Thyroid gland (tissue), 4 donors: ENCODE measurements at regions not wholly inside any gene's neighbourhood (a gene's known extent, or its start where the extent isn't known, plus 50 kb on each side); places are given as distances from the start of the nearest gene placed in this dataset.

Source experiments
- DNase-seq, 2 donors: peaks; one replicate each; pipeline ENCODE4 v3.0.0-alpha.2; 2019
- H3K27ac ChIP-seq, 3 donors: fragments of 200-600 bp; sonication (generic); 1 replicate in 2 of 3; 2 replicates in 1 of 3; pipeline ENCODE4 v1.5.1; 2016 to 2019; ENCODE audit warnings: mild to moderate bottlenecking in 1 of 3, moderate library complexity in 1 of 3
- H3K27me3 ChIP-seq: fragments of 200-600 bp; sonication (generic); one replicate; pipeline ENCODE4 v1.5.1; 2019
- H3K36me3 ChIP-seq, 2 donors: fragments of 200-600 bp; sonication (generic); one replicate each; pipeline ENCODE4 v1.5.1; 2016 to 2019
- H3K4me1 ChIP-seq, 2 donors: fragments of 200-600 bp; sonication (generic); one replicate each; pipeline ENCODE4 v1.5.1; 2017 to 2019
- H3K4me3 ChIP-seq, 3 donors: fragments of 200-600 bp; sonication (generic); replicated peaks in 1 of 3; 1 replicate in 2 of 3; 2 replicates in 1 of 3; pipeline ENCODE4 v1.5.1; 2016; ENCODE audit warnings: mild to moderate bottlenecking in 1 of 3
- H3K9me3 ChIP-seq: fragments of 200-600 bp; sonication (generic); one replicate; pipeline ENCODE4 v1.5.1; 2017
- POLR2A ChIP-seq, 2 donors: fragments of 450-650 bp; IDR thresholded peaks; one replicate each; pipeline ENCODE4 v1.6.1; 2017; ENCODE audit warnings: antibody characterized with exemption in 2 of 2, mild to moderate bottlenecking in 2 of 2, moderate library complexity in 1 of 2
- WGBS, 2 donors: methylation state at CpG; one replicate each; pipeline ENCODE4 v1.1.5; 2017; 5-methylcytosine and 5-hydroxymethylcytosine counted together
- intact Hi-C: fragments of 100-400 bp; cut with DNase I; formaldehyde crosslinking; loops from one replicate; pipeline ENCODE4 v1.15.1; 2023
- TF ChIP-seq, protein P1 (sequence below), 6 experiments: fragments of 200-600 bp in 3 of 6; fragments of 450-650 bp in 3 of 6; sonication (generic) in 3 of 6; IDR thresholded peaks; one replicate each; pipeline ENCODE4 v1.5.1; 2016 to 2019; ENCODE audit warnings: antibody characterized with exemption in 6 of 6, mild to moderate bottlenecking in 2 of 6, inconsistent platforms in 1 of 6, moderate library complexity in 1 of 6

DNA sequence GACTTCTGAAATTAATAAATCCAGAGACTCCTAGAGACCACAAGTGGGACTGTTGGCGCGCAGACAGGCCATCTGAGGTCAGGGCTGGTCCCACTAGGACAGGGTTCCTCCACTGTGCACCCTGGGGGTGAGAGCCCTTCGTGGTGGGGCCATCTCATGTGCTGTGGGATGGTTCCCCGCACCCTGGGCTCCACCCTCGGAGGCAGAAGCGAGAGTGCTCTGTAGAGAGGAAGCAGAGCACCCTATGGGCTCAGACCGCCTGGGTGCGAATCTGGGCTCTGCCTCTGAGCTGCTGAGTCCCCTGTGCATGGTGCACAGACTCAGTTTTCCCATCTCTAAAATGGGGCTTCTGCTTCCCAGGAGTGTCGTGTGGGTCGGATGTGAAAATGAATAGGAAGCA is 227.3 kb downstream of the NPHP4 start:
- Histone ChIP-seq H3K36me3 (no peaks in the 10 kb centered on the region), H3K27me3 (no peaks in the 10 kb centered on the region), H3K27ac (no peak overlapping the region), H3K4me3 (no peak overlapping the region), H3K4me1 (no peaks in the 10 kb centered on the region), H3K9me3 (no peaks in the 10 kb centered on the region)
- no peak for TF ChIP-seq POLR2A (IDR thresholded peaks at IDR 0.05)
- TF ChIP-seq, protein P1, sequence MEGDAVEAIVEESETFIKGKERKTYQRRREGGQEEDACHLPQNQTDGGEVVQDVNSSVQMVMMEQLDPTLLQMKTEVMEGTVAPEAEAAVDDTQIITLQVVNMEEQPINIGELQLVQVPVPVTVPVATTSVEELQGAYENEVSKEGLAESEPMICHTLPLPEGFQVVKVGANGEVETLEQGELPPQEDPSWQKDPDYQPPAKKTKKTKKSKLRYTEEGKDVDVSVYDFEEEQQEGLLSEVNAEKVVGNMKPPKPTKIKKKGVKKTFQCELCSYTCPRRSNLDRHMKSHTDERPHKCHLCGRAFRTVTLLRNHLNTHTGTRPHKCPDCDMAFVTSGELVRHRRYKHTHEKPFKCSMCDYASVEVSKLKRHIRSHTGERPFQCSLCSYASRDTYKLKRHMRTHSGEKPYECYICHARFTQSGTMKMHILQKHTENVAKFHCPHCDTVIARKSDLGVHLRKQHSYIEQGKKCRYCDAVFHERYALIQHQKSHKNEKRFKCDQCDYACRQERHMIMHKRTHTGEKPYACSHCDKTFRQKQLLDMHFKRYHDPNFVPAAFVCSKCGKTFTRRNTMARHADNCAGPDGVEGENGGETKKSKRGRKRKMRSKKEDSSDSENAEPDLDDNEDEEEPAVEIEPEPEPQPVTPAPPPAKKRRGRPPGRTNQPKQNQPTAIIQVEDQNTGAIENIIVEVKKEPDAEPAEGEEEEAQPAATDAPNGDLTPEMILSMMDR (IDR thresholded peaks at IDR 0.05) = no peak
- no peak for DNase-seq
- 89 to 90% methylated on average over 9 to 10 of the region's 10 CpGs for WGBS, 2 donors
- intact Hi-C loops = no loop called here

DNA sequence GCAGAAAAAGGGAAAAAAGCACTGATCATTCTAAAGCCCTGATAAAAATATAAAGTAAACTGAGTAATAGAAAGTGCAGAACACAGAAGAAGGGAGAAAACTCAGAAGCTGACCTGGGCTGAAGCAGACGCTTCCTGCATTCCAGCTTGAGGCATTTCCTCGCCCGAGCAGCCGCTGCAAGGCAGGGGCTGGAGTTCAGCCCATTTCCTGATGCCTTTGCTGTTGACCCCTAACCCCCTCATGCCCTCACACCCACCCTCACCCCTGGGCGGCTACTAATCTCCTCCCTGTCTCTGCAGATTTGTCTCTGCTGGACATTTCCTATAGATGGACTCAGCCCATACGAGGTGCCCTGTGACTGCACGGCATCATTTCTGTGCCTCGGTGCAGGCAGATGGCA is 227.8 kb downstream of the NPHP4 start:
- H3K9me3 ChIP-seq = no peaks in the 10 kb centered on the region
- no peaks in the 10 kb centered on the region for H3K36me3 ChIP-seq
- no peak for DNase-seq
- WGBS, 2 donors = 46 to 52% methylated on average over 8 of the region's 8 CpGs
- no peaks in the 10 kb centered on the region for H3K27me3 ChIP-seq
- TF ChIP-seq, protein P1 (IDR thresholded peaks at IDR 0.05) = no peak
- no peak for TF ChIP-seq POLR2A (IDR thresholded peaks at IDR 0.05)
- H3K4me3 ChIP-seq = no peak overlapping the region
- intact Hi-C loops = no loop called here
- H3K27ac ChIP-seq = no peak overlapping the region
- no peaks in the 10 kb centered on the region for H3K4me1 ChIP-seq

DNA sequence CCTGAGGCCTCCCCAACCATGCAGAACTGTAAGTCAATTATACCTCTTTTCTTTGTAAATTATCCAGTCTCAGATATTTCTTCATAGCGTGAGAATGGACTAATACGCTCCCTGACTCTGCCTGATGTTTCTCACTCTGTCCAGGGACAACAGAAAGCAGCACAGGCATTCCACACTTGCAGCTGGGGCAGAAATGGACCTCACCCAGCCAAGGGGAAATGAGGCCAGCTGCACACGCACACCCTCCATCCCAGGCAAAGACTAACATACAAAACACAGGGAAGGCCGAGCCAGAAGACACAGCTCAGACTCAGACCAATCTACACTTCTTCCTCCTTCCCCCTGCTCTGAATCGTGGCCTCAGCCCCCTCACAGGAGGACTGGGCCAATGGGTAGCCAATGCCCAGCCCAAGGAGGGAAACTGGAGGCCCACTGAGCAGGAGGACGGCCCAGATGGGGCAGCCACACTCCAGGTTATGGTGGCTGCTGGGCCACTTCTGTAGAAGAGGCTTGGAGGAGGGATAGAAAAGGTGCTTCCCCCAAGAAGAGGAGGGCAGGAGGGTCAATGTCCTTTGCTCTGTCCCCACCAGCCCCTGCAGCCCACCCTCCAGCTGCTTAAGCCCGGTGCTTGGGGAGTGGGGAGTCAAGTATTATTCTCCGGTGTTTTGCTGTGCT is 228.4 kb downstream of the NPHP4 start:
- Histone ChIP-seq H3K27me3 (no peaks in the 10 kb centered on the region), H3K9me3 (no peaks in the 10 kb centered on the region), H3K4me1 (no peaks in the 10 kb centered on the region), H3K36me3 (no peaks in the 10 kb centered on the region), H3K4me3 (no peak overlapping the region), H3K27ac (no peak overlapping the region)
- TF ChIP-seq, protein P1 (IDR thresholded peaks at IDR 0.05) = no peak
- TF ChIP-seq POLR2A (IDR thresholded peaks at IDR 0.05) = no peak
- DNase-seq = no peak
- intact Hi-C loops = no loop called here
- 72 to 75% methylated on average over 7 to 8 of the region's 8 CpGs for WGBS, 2 donors

DNA sequence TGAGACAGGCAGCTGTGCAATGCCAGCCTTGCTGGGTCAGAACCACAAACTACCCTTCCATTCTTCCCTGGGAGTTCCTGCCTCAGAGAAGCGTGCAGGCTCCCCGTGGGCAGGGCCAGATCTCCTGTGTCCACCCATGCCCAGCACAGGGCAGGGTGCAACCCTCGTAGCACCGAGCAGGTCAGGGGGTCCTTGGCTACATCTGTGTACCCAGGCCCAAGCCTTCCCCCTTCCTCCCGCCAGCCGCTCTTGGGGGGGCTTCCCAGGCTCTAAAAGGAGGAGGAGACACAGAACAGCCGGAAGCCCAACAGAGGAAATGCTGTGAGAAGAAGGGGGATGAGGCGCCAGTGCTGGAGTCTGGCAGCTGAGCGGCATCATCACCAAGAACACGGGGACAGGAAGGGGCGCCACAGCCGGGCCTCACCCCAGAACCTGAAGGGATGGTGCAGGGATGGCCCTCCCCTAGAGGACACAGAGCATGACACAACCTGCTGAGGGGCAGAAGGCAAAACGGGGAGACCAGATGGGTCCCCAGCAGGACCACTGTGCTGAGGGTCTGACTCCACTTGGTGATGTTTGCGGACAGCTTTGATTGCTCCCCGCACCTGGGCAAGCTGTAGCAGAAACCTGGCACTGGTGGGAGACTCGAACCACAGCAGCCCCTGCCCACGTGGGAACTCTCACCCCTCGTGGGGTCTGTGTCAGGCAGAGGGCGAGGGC is 233.2 kb downstream of the NPHP4 start:
- H3K27me3 ChIP-seq = no peaks in the 10 kb centered on the region
- no peak overlapping the region for H3K27ac ChIP-seq
- H3K4me1 ChIP-seq = no peaks in the 10 kb centered on the region
- H3K9me3 ChIP-seq = no peaks in the 10 kb centered on the region
- no peaks in the 10 kb centered on the region for H3K36me3 ChIP-seq
- intact Hi-C loops = no loop called here
- no peak for DNase-seq
- WGBS, 2 donors = 81 to 82% methylated on average over 12 to 16 of the region's 19 CpGs
- no peak for TF ChIP-seq POLR2A (IDR thresholded peaks at IDR 0.05)
- TF ChIP-seq, protein P1 (IDR thresholded peaks at IDR 0.05) = no peak
- H3K4me3 ChIP-seq = no peak overlapping the region
